Choroid plexus epithelial cell (primary cell): ENCODE measurements at regions not wholly inside any gene's neighbourhood (a gene's known extent, or its start where the extent isn't known, plus 50 kb on each side); places are given as distances from the start of the nearest gene placed in this dataset.
A peak's percentile ranks its signal among the peaks of the same experiment; 100 is the strongest.

Experiments
- DNase-seq: peaks from one replicate; pipeline ENCODE4 v3.0.0-alpha.2; 2010; ENCODE audit warnings: low read depth
- H3K4me3 ChIP-seq: 2 replicates; pipeline ENCODE4 v1.5.1; 2011; ENCODE audit warnings: low read depth, mild to moderate bottlenecking, control low read depth, low read length, moderate library complexity
- CTCF ChIP-seq: conservative IDR thresholded peaks from 2 replicates; pipeline ENCODE4 v1.5.1; 2011; ENCODE audit warnings: low read depth, mild to moderate bottlenecking, control low read depth, inconsistent platforms, low read length, moderate library complexity

GRCh38 chr9:1456301-1457024 lies 406.3 kb downstream of the DMRT2 start:
- no peak for TF ChIP-seq CTCF
- no peak overlapping the region for H3K4me3 ChIP-seq
- DNase-seq, result no peak

GRCh38 chr9:1457460-1457859 lies 407.3 kb downstream of the DMRT2 start:
- no peak for TF ChIP-seq CTCF
- no peak overlapping the region for H3K4me3 ChIP-seq
- DNase-seq, result no peak

GRCh38 chr9:1458503-1458902 lies 408.3 kb downstream of the DMRT2 start:
- peak; percentile 2 for DNase-seq
- TF ChIP-seq CTCF, result no peak
- H3K4me3 ChIP-seq, result no peak overlapping the region

- TF ChIP-seq CTCF, result no peak
- DNase-seq, result no peak
- H3K4me3 ChIP-seq, result no peak overlapping the region
Observed at GRCh38 chr9:1460143-1460769, 410.1 kb downstream of the DMRT2 start.

- DNase-seq, result no peak
- no peak for TF ChIP-seq CTCF
- H3K4me3 ChIP-seq, result no peak overlapping the region
Observed at GRCh38 chr9:1461812-1462211, 411.7 kb downstream of the DMRT2 start.

GRCh38 chr9:1462626-1463308 lies 412.6 kb downstream of the DMRT2 start:
- DNase-seq, result no peak
- no peak for TF ChIP-seq CTCF
- no peak overlapping the region for H3K4me3 ChIP-seq
